Ovary (tissue), 7 donors: ENCODE measurements at regions not wholly inside any gene's neighbourhood (a gene's known extent, or its start where the extent isn't known, plus 50 kb on each side); places are given as distances from the start of the nearest gene placed in this dataset.

ENCODE experiments used
- DNase-seq, 5 donors: peaks; one replicate each; pipeline ENCODE4 v3.0.0-alpha.2; 2019 to 2020
- H3K27ac ChIP-seq, 2 donors: fragments of 200-600 bp; one replicate each; pipeline versions ENCODE4 v1.5.1 to v1.8.0; 2019 to 2022
- H3K27me3 ChIP-seq: fragments of 200-600 bp; one replicate; pipeline ENCODE4 v1.8.0; 2022
- H3K36me3 ChIP-seq: fragments of 200-600 bp; sonication (generic); one replicate; pipeline ENCODE4 v1.5.1; 2019
- H3K4me1 ChIP-seq: one replicate; pipeline ENCODE4 v1.8.1; 2013; ENCODE audit warnings: mild to moderate bottlenecking, moderate library complexity; ENCODE audit not compliant: insufficient read depth
- H3K4me3 ChIP-seq: fragments of 200-600 bp; sonication (generic); one replicate; pipeline ENCODE4 v1.5.1; 2017
- H3K9me3 ChIP-seq, 2 donors: fragments of 200-600 bp in 1 of 2; sonication (generic) in 1 of 2; one replicate each; pipeline versions ENCODE4 v1.5.1 to v1.8.1; 2013 to 2019; ENCODE audit warnings: mild to moderate bottlenecking in 1 of 2, moderate library complexity in 1 of 2
- CTCF ChIP-seq, 3 donors: fragments of 450-650 bp in 2 of 3; fragments of 200-600 bp in 1 of 3; IDR thresholded peaks; one replicate each; pipeline versions ENCODE4 v1.5.1 to v1.8.0; 2016 to 2022; ENCODE audit warnings: antibody characterized with exemption in 3 of 3, mild to moderate bottlenecking in 1 of 3
- EP300 ChIP-seq: sonication (generic); formaldehyde crosslinking; IDR thresholded peaks from one replicate; pipeline ENCODE4 v1.6.1; 2017; ENCODE audit warnings: antibody characterized with exemption
- POLR2A ChIP-seq: fragments of 450-650 bp; IDR thresholded peaks from one replicate; pipeline ENCODE4 v1.6.1; 2017; ENCODE audit warnings: antibody characterized with exemption, mild to moderate bottlenecking, moderate library complexity
- WGBS, 3 donors: extraction: QIAGEN DNeasy Blood & Tissue Kit in 1 of 3; methylation state at CpG; one replicate each; pipeline versions ENCODE4 v1.1.5 to v1.1.7; 2013 to 2017; 5-methylcytosine and 5-hydroxymethylcytosine counted together
- intact Hi-C, 4 donors: fragments of 100-400 bp; cut with DNase I; formaldehyde crosslinking; loops; one replicate each; pipeline versions ENCODE4 v1.11.0 to v1.15.1; 2022 to 2023
- donor health status: DM: no; HTN: no; CAD: no; lungs with moderate emphysema.
- donor health status: DM: no; HTN: no; CAD: no.
- donor health status: Bipolar disorder and iron deficiency.
- donor health status: DM: no; HTN: no; CAD: no.
- donor health status: DM: yes; HTN: yes; CAD: no.

GRCh38 chr12:25005376-25005775 lies 56.5 kb upstream of the BCAT1 start:
- Histone ChIP-seq H3K9me3 (no peaks in the 10 kb centered on the region), H3K4me3 (no peak overlapping the region), H3K27ac (no peak overlapping the region), H3K36me3 (no peaks in the 10 kb centered on the region), H3K4me1 (no peaks in the 10 kb centered on the region), H3K27me3 (no peaks in the 10 kb centered on the region)
- WGBS, 3 donors, result 89 to 94% (median 92%) methylated on average over 4 of the region's 4 CpGs
- TF ChIP-seq POLR2A, result no peak
- DNase-seq, result no peak
- intact Hi-C loops, result no loop called here

- WGBS, 3 donors, result 90 to 92% (median 90%) methylated on average over 7 of the region's 7 CpGs
- H3K36me3 ChIP-seq, result no peaks in the 10 kb centered on the region
- TF ChIP-seq CTCF (IDR thresholded peaks at IDR 0.05), result no peak
- no peak for TF ChIP-seq POLR2A
- TF ChIP-seq EP300, result no peak
- no peak for DNase-seq
- H3K4me1 ChIP-seq, result no peaks in the 10 kb centered on the region
- H3K27me3 ChIP-seq, result no peaks in the 10 kb centered on the region
- no peak overlapping the region for H3K27ac ChIP-seq
- H3K9me3 ChIP-seq, result no peaks in the 10 kb centered on the region
- intact Hi-C loops, result no loop called here
- no peak overlapping the region for H3K4me3 ChIP-seq
These were observed 55.5 kb upstream of the BCAT1 start for GRCh38 chr12:25004447-25004846.

GRCh38 chr12:25001311-25001710 lies 52.4 kb upstream of the BCAT1 start:
- TF ChIP-seq EP300 (no peak), POLR2A (no peak), CTCF (IDR thresholded peaks at IDR 0.05) (no peak)
- intact Hi-C loops, result no loop called here
- DNase-seq, result no peak

More at GRCh38 chr12:25001311-25001710, 52.4 kb upstream of the BCAT1 start:
- 69 to 81% (median 69%) methylated on average over 2 of the region's 2 CpGs for WGBS, 3 donors
- Histone ChIP-seq H3K9me3 (no peaks in the 10 kb centered on the region), H3K4me1 (peaks cover 1% of the 10 kb centered on the region), H3K4me3 (no peak overlapping the region), H3K27me3 (no peaks in the 10 kb centered on the region), H3K36me3 (no peaks in the 10 kb centered on the region), H3K27ac (no peak overlapping the region)
